ENCODE measurements at regions not wholly inside any gene's neighbourhood (a gene's known extent, or its start where the extent isn't known, plus 50 kb on each side); places are given as distances from the start of the nearest gene placed in this dataset.

DNA sequence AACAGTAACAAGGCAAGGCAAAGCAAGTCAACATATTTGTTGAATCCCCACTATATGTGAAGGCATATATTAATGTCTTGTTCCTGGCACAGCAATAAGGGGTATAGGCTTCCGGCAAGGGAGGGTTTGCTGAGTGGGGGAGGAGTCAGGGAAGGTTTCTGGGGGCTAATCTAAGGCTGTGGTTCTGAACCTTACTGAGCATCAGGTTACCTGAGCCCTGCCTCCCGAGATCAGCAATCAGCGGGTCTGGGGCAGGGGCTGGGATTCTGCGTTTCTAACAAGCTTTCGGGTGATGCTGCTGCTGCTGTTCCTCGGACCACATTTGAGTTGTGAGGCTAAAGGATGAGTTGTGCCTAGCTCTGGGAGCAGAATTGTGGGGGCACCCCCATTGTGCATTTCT lies 401.7 kb upstream of the SPRED2 start:
- Histone ChIP-seq H3K4me3 (ENCODE audit: insufficient read depth, low read depth, low read length) (no peak overlapping the region), H3K9me3 (ENCODE audit: insufficient read depth, low read depth, low read length) (no peaks in the 10 kb centered on the region), H3K4me2 (ENCODE audit: low read length) (no peak overlapping the region), H4K20me1 (ENCODE audit: insufficient read depth, low read length) (no peaks in the 10 kb centered on the region), H3K27ac (ENCODE audit: low read depth, low read length) (no peak overlapping the region), H3K4me1 (ENCODE audit: insufficient read depth, low read length) (no peaks in the 10 kb centered on the region), H2AFZ (ENCODE audit: low read depth, low read length) (no peak overlapping the region), H3K27me3 (ENCODE audit: insufficient read depth, low read length) (no peaks in the 10 kb centered on the region), H3K79me2 (ENCODE audit: insufficient read depth, low read length) (no peaks in the 10 kb centered on the region), H3K9ac (ENCODE audit: low read length) (no peak overlapping the region), H3K36me3 (ENCODE audit: insufficient read depth, low read length) (no peaks in the 10 kb centered on the region)
- FAIRE-seq (no peak), DNase-seq (ENCODE audit: low read depth) (no peak)
- no peak overlapping the region for H3K4me3 Mint-ChIP-seq (ENCODE audit: unreplicated experiment)
- no peak overlapping the region for H3K27ac Mint-ChIP-seq (ENCODE audit: unreplicated experiment)
- TF ChIP-seq, protein P1, sequence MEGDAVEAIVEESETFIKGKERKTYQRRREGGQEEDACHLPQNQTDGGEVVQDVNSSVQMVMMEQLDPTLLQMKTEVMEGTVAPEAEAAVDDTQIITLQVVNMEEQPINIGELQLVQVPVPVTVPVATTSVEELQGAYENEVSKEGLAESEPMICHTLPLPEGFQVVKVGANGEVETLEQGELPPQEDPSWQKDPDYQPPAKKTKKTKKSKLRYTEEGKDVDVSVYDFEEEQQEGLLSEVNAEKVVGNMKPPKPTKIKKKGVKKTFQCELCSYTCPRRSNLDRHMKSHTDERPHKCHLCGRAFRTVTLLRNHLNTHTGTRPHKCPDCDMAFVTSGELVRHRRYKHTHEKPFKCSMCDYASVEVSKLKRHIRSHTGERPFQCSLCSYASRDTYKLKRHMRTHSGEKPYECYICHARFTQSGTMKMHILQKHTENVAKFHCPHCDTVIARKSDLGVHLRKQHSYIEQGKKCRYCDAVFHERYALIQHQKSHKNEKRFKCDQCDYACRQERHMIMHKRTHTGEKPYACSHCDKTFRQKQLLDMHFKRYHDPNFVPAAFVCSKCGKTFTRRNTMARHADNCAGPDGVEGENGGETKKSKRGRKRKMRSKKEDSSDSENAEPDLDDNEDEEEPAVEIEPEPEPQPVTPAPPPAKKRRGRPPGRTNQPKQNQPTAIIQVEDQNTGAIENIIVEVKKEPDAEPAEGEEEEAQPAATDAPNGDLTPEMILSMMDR (IDR thresholded peaks at IDR 0.05; ENCODE audit: insufficient read depth, low read depth, low read length): no peak
- no peak for TF ChIP-seq EZH2 (IDR thresholded peaks at IDR 0.05; ENCODE audit: insufficient read depth, low read length)
- H3K9me3 Mint-ChIP-seq (ENCODE audit: unreplicated experiment): no peaks in the 10 kb centered on the region
- H3K36me3 Mint-ChIP-seq (ENCODE audit: low read depth, unreplicated experiment): no peaks in the 10 kb centered on the region
- H3K27me3 Mint-ChIP-seq (ENCODE audit: low read depth, unreplicated experiment): peaks cover 7% of the 10 kb centered on the region
- H3K4me1 Mint-ChIP-seq (ENCODE audit: low read depth, unreplicated experiment): no peaks in the 10 kb centered on the region

DNA sequence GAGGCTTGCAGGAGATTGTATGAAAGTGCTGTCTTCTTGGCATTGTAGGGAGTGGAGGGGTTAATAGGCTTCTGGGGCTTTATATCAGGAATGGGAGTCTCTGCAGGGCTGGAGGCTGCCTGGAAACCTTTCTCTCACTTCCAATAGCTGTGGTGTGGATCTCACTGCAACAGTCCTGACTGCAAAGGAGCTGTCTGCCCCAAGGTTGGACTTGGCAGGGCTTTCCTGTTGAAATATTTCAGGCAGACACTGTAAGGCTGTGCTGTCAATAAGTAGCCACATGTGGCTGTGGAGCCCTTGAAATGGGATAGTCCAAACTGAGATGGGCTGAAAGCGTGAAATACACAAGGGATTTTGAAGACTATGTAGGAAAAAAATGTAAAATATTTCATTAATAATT lies 399.1 kb upstream of the SPRED2 start:
- no peak for TF ChIP-seq EZH2 (IDR thresholded peaks at IDR 0.05; ENCODE audit: insufficient read depth, low read length)
- TF ChIP-seq, protein P1 (IDR thresholded peaks at IDR 0.05; ENCODE audit: insufficient read depth, low read depth, low read length): no peak

GRCh38 chr2:65826567-65826966 lies 394.2 kb upstream of the SPRED2 start:
- Histone ChIP-seq H2AFZ (ENCODE audit: low read depth, low read length) (no peak overlapping the region), H4K20me1 (ENCODE audit: insufficient read depth, low read length) (no peaks in the 10 kb centered on the region), H3K4me2 (ENCODE audit: low read length) (no peak overlapping the region), H3K27ac (ENCODE audit: low read depth, low read length) (no peak overlapping the region), H3K4me1 (ENCODE audit: insufficient read depth, low read length) (no peaks in the 10 kb centered on the region), H3K79me2 (ENCODE audit: insufficient read depth, low read length) (no peaks in the 10 kb centered on the region), H3K36me3 (ENCODE audit: insufficient read depth, low read length) (no peaks in the 10 kb centered on the region), H3K4me3 (ENCODE audit: insufficient read depth, low read depth, low read length) (no peak overlapping the region), H3K27me3 (ENCODE audit: insufficient read depth, low read length) (no peaks in the 10 kb centered on the region), H3K9ac (ENCODE audit: low read length) (no peak overlapping the region), H3K9me3 (ENCODE audit: insufficient read depth, low read depth, low read length) (no peaks in the 10 kb centered on the region)
- FAIRE-seq: no peak
- Mint-ChIP-seq H3K4me1 (ENCODE audit: low read depth, unreplicated experiment) (no peaks in the 10 kb centered on the region), H3K27ac (ENCODE audit: unreplicated experiment) (no peak overlapping the region), H3K9me3 (ENCODE audit: unreplicated experiment) (no peaks in the 10 kb centered on the region), H3K36me3 (ENCODE audit: low read depth, unreplicated experiment) (no peaks in the 10 kb centered on the region), H3K27me3 (ENCODE audit: low read depth, unreplicated experiment) (peaks cover 14% of the 10 kb centered on the region), H3K4me3 (ENCODE audit: unreplicated experiment) (no peak overlapping the region)
- TF ChIP-seq, protein P1 (IDR thresholded peaks at IDR 0.05; ENCODE audit: insufficient read depth, low read depth, low read length): no peak
- DNase-seq (ENCODE audit: low read depth): no peak

More for the DNA sequence above, 399.1 kb upstream of the SPRED2 start:
- Mint-ChIP-seq H3K4me1 (ENCODE audit: low read depth, unreplicated experiment) (no peaks in the 10 kb centered on the region), H3K4me3 (ENCODE audit: unreplicated experiment) (no peak overlapping the region), H3K36me3 (ENCODE audit: low read depth, unreplicated experiment) (no peaks in the 10 kb centered on the region), H3K27me3 (ENCODE audit: low read depth, unreplicated experiment) (peaks cover 18% of the 10 kb centered on the region), H3K27ac (ENCODE audit: unreplicated experiment) (no peak overlapping the region), H3K9me3 (ENCODE audit: unreplicated experiment) (no peaks in the 10 kb centered on the region)
- no peak overlapping the region for H3K27ac ChIP-seq (ENCODE audit: low read depth, low read length)
- H3K9ac ChIP-seq (ENCODE audit: low read length): no peak overlapping the region
- H3K4me2 ChIP-seq (ENCODE audit: low read length): no peak overlapping the region
- no peaks in the 10 kb centered on the region for H4K20me1 ChIP-seq (ENCODE audit: insufficient read depth, low read length)
- H3K79me2 ChIP-seq (ENCODE audit: insufficient read depth, low read length): no peaks in the 10 kb centered on the region
- no peaks in the 10 kb centered on the region for H3K4me1 ChIP-seq (ENCODE audit: insufficient read depth, low read length)
- no peaks in the 10 kb centered on the region for H3K36me3 ChIP-seq (ENCODE audit: insufficient read depth, low read length)
- no peaks in the 10 kb centered on the region for H3K9me3 ChIP-seq (ENCODE audit: insufficient read depth, low read depth, low read length)
- no peak overlapping the region for H2AFZ ChIP-seq (ENCODE audit: low read depth, low read length)
- no peak overlapping the region for H3K4me3 ChIP-seq (ENCODE audit: insufficient read depth, low read depth, low read length)
- FAIRE-seq (no peak), DNase-seq (ENCODE audit: low read depth) (no peak)
- H3K27me3 ChIP-seq (ENCODE audit: insufficient read depth, low read length): no peaks in the 10 kb centered on the region
